Astrocyte (in vitro differentiated cells and primary cell): ENCODE measurements at regions not wholly inside any gene's neighbourhood (a gene's known extent, or its start where the extent isn't known, plus 50 kb on each side); places are given as distances from the start of the nearest gene placed in this dataset.

ENCODE experiments used
- DNase-seq: peaks from one replicate; pipeline ENCODE4 v3.0.0-alpha.2; 2010; ENCODE audit warnings: low read depth
- FAIRE-seq: peaks from 2 replicates; lab custom pipeline; 2011; peaks lifted over from hg19 to GRCh38; lab: Jason Lieb, UNC
- H2AFZ ChIP-seq: 2 replicates; pipeline ENCODE4 v1.6.0; 2012; ENCODE audit warnings: low read depth, low read length, inconsistent platforms
- H3K27ac ChIP-seq: 2 replicates; pipeline ENCODE4 v1.5.1; 2011; ENCODE audit warnings: low read depth, low read length, inconsistent platforms
- H3K27me3 ChIP-seq: 2 replicates; pipeline ENCODE4 v1.6.0; 2011; ENCODE audit warnings: low read length, inconsistent platforms; ENCODE audit not compliant: insufficient read depth
- H3K36me3 ChIP-seq: 2 replicates; pipeline ENCODE4 v1.5.1; 2011; ENCODE audit warnings: low read length, inconsistent platforms; ENCODE audit not compliant: insufficient read depth
- H3K4me1 ChIP-seq: 2 replicates; pipeline ENCODE4 v1.5.1; 2011; ENCODE audit warnings: low read length, inconsistent platforms; ENCODE audit not compliant: insufficient read depth
- H3K4me2 ChIP-seq: 2 replicates; pipeline ENCODE4 v1.6.0; 2012; ENCODE audit warnings: low read length, inconsistent platforms
- H3K4me3 ChIP-seq: 2 replicates; pipeline ENCODE4 v1.5.1; 2011; ENCODE audit warnings: low read depth, mild to moderate bottlenecking, low read length, inconsistent platforms; ENCODE audit not compliant: insufficient read depth
- H3K79me2 ChIP-seq: 2 replicates; pipeline ENCODE4 v1.6.0; 2012; ENCODE audit warnings: mild to moderate bottlenecking, low read length, inconsistent platforms; ENCODE audit not compliant: insufficient read depth
- H3K9ac ChIP-seq: 2 replicates; pipeline ENCODE4 v1.6.0; 2012; ENCODE audit warnings: mild to moderate bottlenecking, low read length, inconsistent platforms
- H3K9me3 ChIP-seq: 2 replicates; pipeline ENCODE4 v1.5.1; 2012; ENCODE audit warnings: low read depth, mild to moderate bottlenecking, low read length, inconsistent platforms; ENCODE audit not compliant: insufficient read depth
- H4K20me1 ChIP-seq: 2 replicates; pipeline ENCODE4 v1.6.0; 2012; ENCODE audit warnings: low read length, inconsistent platforms; ENCODE audit not compliant: insufficient read depth
- H3K27ac Mint-ChIP-seq: one replicate; pipeline ENCODE4 v1.8.0; 2021; ENCODE audit warnings: mild to moderate bottlenecking, mixed read lengths; ENCODE audit not compliant: unreplicated experiment
- H3K27me3 Mint-ChIP-seq: one replicate; pipeline ENCODE4 v1.8.0; 2021; ENCODE audit warnings: low read depth, mixed read lengths; ENCODE audit not compliant: unreplicated experiment
- H3K36me3 Mint-ChIP-seq: one replicate; pipeline ENCODE4 v1.8.0; 2021; ENCODE audit warnings: low read depth, mixed read lengths; ENCODE audit not compliant: unreplicated experiment
- H3K4me1 Mint-ChIP-seq: one replicate; pipeline ENCODE4 v1.8.0; 2021; ENCODE audit warnings: low read depth, mixed read lengths; ENCODE audit not compliant: unreplicated experiment
- H3K4me3 Mint-ChIP-seq: one replicate; pipeline ENCODE4 v1.8.0; 2021; ENCODE audit warnings: mild to moderate bottlenecking, moderate library complexity, mixed read lengths; ENCODE audit not compliant: unreplicated experiment
- H3K9me3 Mint-ChIP-seq: one replicate; pipeline ENCODE4 v1.8.0; 2021; ENCODE audit warnings: mild to moderate bottlenecking, mixed read lengths; ENCODE audit not compliant: unreplicated experiment
- EZH2 ChIP-seq: IDR thresholded peaks from 2 replicates; pipeline ENCODE4 v1.6.1; 2012; ENCODE audit warnings: mild to moderate bottlenecking, low read length, inconsistent platforms; ENCODE audit not compliant: insufficient read depth
- TF ChIP-seq, protein P1 (sequence below): IDR thresholded peaks from 2 replicates; pipeline ENCODE4 v1.5.1; 2011; ENCODE audit warnings: low read depth, mild to moderate bottlenecking, inconsistent platforms, low read length, moderate library complexity; ENCODE audit not compliant: insufficient read depth

DNA sequence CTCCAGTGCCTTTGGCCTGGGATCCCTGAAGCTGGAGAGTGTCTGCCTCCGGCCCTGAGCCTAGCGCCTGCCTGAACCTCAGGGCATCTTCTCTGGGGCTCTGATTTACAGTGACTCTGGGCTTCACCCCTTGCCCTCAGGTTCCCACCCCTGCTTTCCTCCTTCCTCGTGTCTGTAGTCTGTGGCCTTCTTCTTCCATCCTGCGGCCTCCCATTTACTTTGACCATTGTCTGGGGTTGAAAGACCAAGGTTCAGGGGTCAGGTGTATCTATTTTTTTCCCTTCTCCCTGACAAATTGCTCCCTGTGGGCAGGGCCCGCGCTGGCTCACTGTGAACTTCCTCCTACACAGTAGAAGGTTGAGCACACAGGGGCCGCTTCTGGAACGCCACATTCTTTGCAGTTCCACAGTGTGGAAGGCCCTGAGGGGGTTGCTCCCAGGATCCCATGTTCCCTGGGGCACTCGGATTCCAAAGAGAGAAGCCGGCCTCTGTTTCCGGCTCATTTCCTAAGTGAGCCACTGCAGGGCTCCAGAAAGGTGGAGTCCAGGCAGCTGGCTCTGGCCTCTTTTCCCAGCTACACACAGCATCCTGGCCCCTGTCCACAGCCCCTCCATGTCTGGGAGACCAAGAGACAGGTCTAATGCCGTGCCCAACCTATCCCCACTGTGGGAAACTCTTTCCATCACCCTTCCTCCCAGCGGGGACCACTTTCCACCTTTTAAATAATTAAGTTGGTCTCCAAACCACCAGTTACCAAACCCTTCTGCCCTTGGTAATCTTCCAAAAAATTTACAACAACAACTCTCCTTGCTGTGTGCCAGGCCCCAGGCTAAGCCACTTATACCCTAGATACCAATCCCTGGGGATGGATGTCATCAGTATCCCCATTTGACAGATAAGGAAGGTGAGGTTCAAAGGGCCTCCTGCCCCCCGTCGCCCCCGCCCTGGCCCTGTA is 140.3 kb upstream of the IER5L start:
- H3K27ac ChIP-seq, result no peak overlapping the region
- Mint-ChIP-seq H3K27ac (no peak overlapping the region), H3K27me3 (peaks cover 4% of the 10 kb centered on the region), H3K9me3 (peaks cover 2% of the 10 kb centered on the region), H3K4me1 (peaks cover 14% of the 10 kb centered on the region), H3K36me3 (no peaks in the 10 kb centered on the region), H3K4me3 (no peak overlapping the region)
- H4K20me1 ChIP-seq, result no peaks in the 10 kb centered on the region
- DNase-seq, result no peak
- peaks cover 30% of the 10 kb centered on the region for H3K4me1 ChIP-seq
- no peak overlapping the region for H3K4me3 ChIP-seq
- TF ChIP-seq, protein P1, sequence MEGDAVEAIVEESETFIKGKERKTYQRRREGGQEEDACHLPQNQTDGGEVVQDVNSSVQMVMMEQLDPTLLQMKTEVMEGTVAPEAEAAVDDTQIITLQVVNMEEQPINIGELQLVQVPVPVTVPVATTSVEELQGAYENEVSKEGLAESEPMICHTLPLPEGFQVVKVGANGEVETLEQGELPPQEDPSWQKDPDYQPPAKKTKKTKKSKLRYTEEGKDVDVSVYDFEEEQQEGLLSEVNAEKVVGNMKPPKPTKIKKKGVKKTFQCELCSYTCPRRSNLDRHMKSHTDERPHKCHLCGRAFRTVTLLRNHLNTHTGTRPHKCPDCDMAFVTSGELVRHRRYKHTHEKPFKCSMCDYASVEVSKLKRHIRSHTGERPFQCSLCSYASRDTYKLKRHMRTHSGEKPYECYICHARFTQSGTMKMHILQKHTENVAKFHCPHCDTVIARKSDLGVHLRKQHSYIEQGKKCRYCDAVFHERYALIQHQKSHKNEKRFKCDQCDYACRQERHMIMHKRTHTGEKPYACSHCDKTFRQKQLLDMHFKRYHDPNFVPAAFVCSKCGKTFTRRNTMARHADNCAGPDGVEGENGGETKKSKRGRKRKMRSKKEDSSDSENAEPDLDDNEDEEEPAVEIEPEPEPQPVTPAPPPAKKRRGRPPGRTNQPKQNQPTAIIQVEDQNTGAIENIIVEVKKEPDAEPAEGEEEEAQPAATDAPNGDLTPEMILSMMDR, result no peak
- TF ChIP-seq EZH2, result no peak
- H3K36me3 ChIP-seq, result no peaks in the 10 kb centered on the region
- H3K27me3 ChIP-seq, result no peaks in the 10 kb centered on the region
- H2AFZ ChIP-seq, result peak overlapping the region; percentile 32
- no peaks in the 10 kb centered on the region for H3K79me2 ChIP-seq
- no peak for FAIRE-seq
- no peak overlapping the region for H3K4me2 ChIP-seq
- no peaks in the 10 kb centered on the region for H3K9me3 ChIP-seq
- H3K9ac ChIP-seq, result no peak overlapping the region

DNA sequence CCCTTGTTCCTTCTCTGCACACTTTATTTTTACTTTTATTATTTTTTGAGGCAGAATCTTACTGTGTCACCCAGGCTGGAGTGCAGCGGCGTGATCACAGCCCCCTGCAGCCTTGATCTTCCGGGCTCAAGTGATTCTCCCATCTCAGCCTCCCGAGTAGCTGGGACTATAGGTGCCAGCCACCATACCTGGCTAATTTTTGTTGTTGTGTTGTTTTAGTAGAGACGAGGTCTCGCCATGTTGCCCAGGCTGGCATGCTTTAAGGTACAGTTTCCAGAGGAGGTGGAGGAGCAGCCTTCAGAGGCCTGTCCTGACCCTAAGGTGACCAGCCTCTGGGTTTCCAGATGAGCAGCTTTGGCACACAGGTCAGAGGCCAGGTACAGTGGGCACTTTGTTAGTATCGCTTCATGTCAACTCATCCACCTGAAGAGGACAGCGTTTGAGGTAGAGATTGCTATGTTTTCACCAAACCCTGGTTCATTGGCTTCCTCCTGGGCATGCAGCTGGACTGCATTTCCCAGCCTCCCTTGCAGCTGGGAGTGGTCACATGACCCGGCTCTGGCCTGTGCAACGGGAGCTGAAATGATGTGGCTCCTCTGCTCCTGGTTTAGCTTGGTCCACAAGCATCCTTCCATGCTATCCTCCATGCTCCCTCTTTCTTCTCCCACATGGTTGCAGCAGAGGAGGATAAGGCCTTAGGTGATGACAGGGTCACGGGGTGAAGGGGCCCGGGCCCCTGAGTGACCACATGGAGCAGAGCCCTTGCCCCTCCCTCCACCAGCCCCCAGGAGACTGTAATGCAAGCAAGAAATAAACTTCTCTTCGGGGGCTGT is 139.3 kb upstream of the IER5L start:
- H2AFZ ChIP-seq, result no peak overlapping the region
- H3K27ac Mint-ChIP-seq, result no peak overlapping the region
- no peak for DNase-seq

More for the DNA sequence above, 139.3 kb upstream of the IER5L start:
- FAIRE-seq, result peak; percentile 70
- Mint-ChIP-seq H3K4me3 (no peak overlapping the region), H3K4me1 (peaks cover 12% of the 10 kb centered on the region), H3K36me3 (no peaks in the 10 kb centered on the region), H3K27me3 (peaks cover 8% of the 10 kb centered on the region), H3K9me3 (peaks cover 2% of the 10 kb centered on the region)
- no peak overlapping the region for H3K9ac ChIP-seq
- H3K36me3 ChIP-seq, result no peaks in the 10 kb centered on the region
- H3K9me3 ChIP-seq, result no peaks in the 10 kb centered on the region
- no peaks in the 10 kb centered on the region for H3K79me2 ChIP-seq
- H3K27ac ChIP-seq, result no peak overlapping the region
- H3K27me3 ChIP-seq, result no peaks in the 10 kb centered on the region
- no peak overlapping the region for H3K4me3 ChIP-seq
- no peak overlapping the region for H3K4me2 ChIP-seq
- peaks cover 30% of the 10 kb centered on the region for H3K4me1 ChIP-seq
- no peaks in the 10 kb centered on the region for H4K20me1 ChIP-seq
- TF ChIP-seq, protein P1, result no peak
- TF ChIP-seq EZH2, result no peak
